ENCODE measurements at regions not wholly inside any gene's neighbourhood (a gene's known extent, or its start where the extent isn't known, plus 50 kb on each side); places are given as distances from the start of the nearest gene placed in this dataset.

- peaks cover 0 to 2% (median under 1%) of the 10 kb centered on the region in 4 donors for H3K9me3 ChIP-seq (ENCODE audit: control insufficient read depth in 4 of 4, insufficient read depth in 3 of 4, low read length in 3 of 4)
- no peak for DNase-seq
- no peaks in the 10 kb centered on the region for H3K36me3 ChIP-seq (ENCODE audit: control insufficient read depth in 4 of 4, insufficient read depth in 4 of 4, low read length in 4 of 4)
- TF ChIP-seq, protein P1, sequence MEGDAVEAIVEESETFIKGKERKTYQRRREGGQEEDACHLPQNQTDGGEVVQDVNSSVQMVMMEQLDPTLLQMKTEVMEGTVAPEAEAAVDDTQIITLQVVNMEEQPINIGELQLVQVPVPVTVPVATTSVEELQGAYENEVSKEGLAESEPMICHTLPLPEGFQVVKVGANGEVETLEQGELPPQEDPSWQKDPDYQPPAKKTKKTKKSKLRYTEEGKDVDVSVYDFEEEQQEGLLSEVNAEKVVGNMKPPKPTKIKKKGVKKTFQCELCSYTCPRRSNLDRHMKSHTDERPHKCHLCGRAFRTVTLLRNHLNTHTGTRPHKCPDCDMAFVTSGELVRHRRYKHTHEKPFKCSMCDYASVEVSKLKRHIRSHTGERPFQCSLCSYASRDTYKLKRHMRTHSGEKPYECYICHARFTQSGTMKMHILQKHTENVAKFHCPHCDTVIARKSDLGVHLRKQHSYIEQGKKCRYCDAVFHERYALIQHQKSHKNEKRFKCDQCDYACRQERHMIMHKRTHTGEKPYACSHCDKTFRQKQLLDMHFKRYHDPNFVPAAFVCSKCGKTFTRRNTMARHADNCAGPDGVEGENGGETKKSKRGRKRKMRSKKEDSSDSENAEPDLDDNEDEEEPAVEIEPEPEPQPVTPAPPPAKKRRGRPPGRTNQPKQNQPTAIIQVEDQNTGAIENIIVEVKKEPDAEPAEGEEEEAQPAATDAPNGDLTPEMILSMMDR (IDR thresholded peaks at IDR 0.05; ENCODE audit: control extremely low read depth, extremely low read depth) = no peak
- no peak overlapping the region for H3K4me3 ChIP-seq
- no peaks in the 10 kb centered on the region for H3K4me1 ChIP-seq (ENCODE audit: control insufficient read depth in 5 of 5, insufficient read depth in 5 of 5, low read length in 5 of 5)
- no peak overlapping the region for H3K9ac ChIP-seq (ENCODE audit: insufficient read depth in 1 of 2, low read length in 2 of 2)
- H3K27me3 ChIP-seq (ENCODE audit: control insufficient read depth in 3 of 3, insufficient read depth in 3 of 3, low read length in 2 of 3) = no peaks in the 10 kb centered on the region
- no peak for ATAC-seq (ENCODE audit: insufficient read depth, low FRiP score)
- H3K27ac ChIP-seq (ENCODE audit: low read depth in 1 of 2, low read length in 1 of 2) = no peak overlapping the region
- 66 to 71% methylated on average over 8 of the region's 8 CpGs for WGBS, 2 donors
Observed at GRCh38 chr3:27043328-27043955, 325.7 kb downstream of the NEK10 start.

- 56 to 75% methylated on average over 2 of the region's 2 CpGs for WGBS, 2 donors
- DNase-seq (no peak), ATAC-seq (ENCODE audit: insufficient read depth, low FRiP score) (no peak)
- no peak overlapping the region for H3K27ac ChIP-seq (ENCODE audit: low read depth in 1 of 2, low read length in 1 of 2)
- H3K4me1 ChIP-seq (ENCODE audit: control insufficient read depth in 5 of 5, insufficient read depth in 5 of 5, low read length in 5 of 5) = no peaks in the 10 kb centered on the region
- H3K9me3 ChIP-seq (ENCODE audit: control insufficient read depth in 4 of 4, insufficient read depth in 3 of 4, low read length in 3 of 4) = peaks cover 0 to 6% (median 1%) of the 10 kb centered on the region in 4 donors
- H3K27me3 ChIP-seq (ENCODE audit: control insufficient read depth in 3 of 3, insufficient read depth in 3 of 3, low read length in 2 of 3) = no peaks in the 10 kb centered on the region
- H3K9ac ChIP-seq (ENCODE audit: insufficient read depth in 1 of 2, low read length in 2 of 2) = no peak overlapping the region
- TF ChIP-seq, protein P1 (IDR thresholded peaks at IDR 0.05; ENCODE audit: control extremely low read depth, extremely low read depth) = no peak
- H3K36me3 ChIP-seq (ENCODE audit: control insufficient read depth in 4 of 4, insufficient read depth in 4 of 4, low read length in 4 of 4) = no peaks in the 10 kb centered on the region
- H3K4me3 ChIP-seq = no peak overlapping the region
Observed at GRCh38 chr3:27044931-27045481, 324.2 kb downstream of the NEK10 start.

GRCh38 chr3:27046351-27046750, 322.8 kb downstream of the NEK10 start:
- DNase-seq = peak in 2 of 3 donors; percentile 46 to 75
- H3K4me3 ChIP-seq = no peak overlapping the region
- H3K9me3 ChIP-seq (ENCODE audit: control insufficient read depth in 4 of 4, insufficient read depth in 3 of 4, low read length in 3 of 4) = peaks cover 0 to 6% (median 2%) of the 10 kb centered on the region in 4 donors
- no peaks in the 10 kb centered on the region for H3K4me1 ChIP-seq (ENCODE audit: control insufficient read depth in 5 of 5, insufficient read depth in 5 of 5, low read length in 5 of 5)
- H3K27ac ChIP-seq (ENCODE audit: low read depth in 1 of 2, low read length in 1 of 2) = no peak overlapping the region
- H3K9ac ChIP-seq (ENCODE audit: insufficient read depth in 1 of 2, low read length in 2 of 2) = no peak overlapping the region
- H3K27me3 ChIP-seq (ENCODE audit: control insufficient read depth in 3 of 3, insufficient read depth in 3 of 3, low read length in 2 of 3) = no peaks in the 10 kb centered on the region
- H3K36me3 ChIP-seq (ENCODE audit: control insufficient read depth in 4 of 4, insufficient read depth in 4 of 4, low read length in 4 of 4) = no peaks in the 10 kb centered on the region
- ATAC-seq (ENCODE audit: insufficient read depth, low FRiP score) = no peak
- TF ChIP-seq, protein P1 (IDR thresholded peaks at IDR 0.05; ENCODE audit: control extremely low read depth, extremely low read depth) = no peak
